ENCODE measurements at regions not wholly inside any gene's neighbourhood (a gene's known extent, or its start where the extent isn't known, plus 50 kb on each side); places are given as distances from the start of the nearest gene placed in this dataset.

- Histone ChIP-seq H3K27me3 (no peaks in the 10 kb centered on the region), H3K36me3 (no peaks in the 10 kb centered on the region), H3K27ac (no peak overlapping the region), H3K4me1 (peaks cover 0 to 26% (median 7%) of the 10 kb centered on the region in 4 donors), H3K4me3 (no peak overlapping the region), H3K9me3 (no peaks in the 10 kb centered on the region)
- no peak for DNase-seq
- in situ Hi-C loops (cut with MboI; ENCODE audit: low pct_ligation_motif_present in 1 of 4, low pct_unique_long_range_greater_than_20kb in 1 of 4, low sequenced_read_pairs in 3 of 4) (no loop called here), intact Hi-C loops (cut with DNase I; ENCODE audit: low total_unique reads) (no loop called here)
- TF ChIP-seq EP300 (IDR thresholded peaks at IDR 0.05; ENCODE audit: low read depth) (no peak), CTCF (IDR thresholded peaks at IDR 0.05) (no peak), POLR2AphosphoS5 (IDR thresholded peaks at IDR 0.05) (no peak), POLR2A (IDR thresholded peaks at IDR 0.05) (no peak)
These were observed 126.2 kb downstream of the HSD17B3 start for GRCh38 chr9:96175796-96176195.

GRCh38 chr9:96175001-96175400 lies 127.0 kb downstream of the HSD17B3 start:
- H3K4me1 ChIP-seq = peaks cover 0 to 29% (median 7%) of the 10 kb centered on the region in 4 donors
- no peaks in the 10 kb centered on the region for H3K27me3 ChIP-seq
- no peak overlapping the region for H3K4me3 ChIP-seq
- intact Hi-C loops (cut with DNase I; ENCODE audit: low total_unique reads) = no loop called here
- in situ Hi-C loops (cut with MboI; ENCODE audit: low pct_ligation_motif_present in 1 of 4, low pct_unique_long_range_greater_than_20kb in 1 of 4, low sequenced_read_pairs in 3 of 4) = no loop called here
- WGBS, 2 donors (ENCODE audit: low coverage in 1 of 2) = 77% methylated on average over 1 of the region's 1 CpG; no CpG with 5 or more reads in 1 of the 2 donors
- DNase-seq = no peak
- no peaks in the 10 kb centered on the region for H3K9me3 ChIP-seq
- H3K27ac ChIP-seq = no peak overlapping the region
- no peak for TF ChIP-seq POLR2A (IDR thresholded peaks at IDR 0.05)
- TF ChIP-seq POLR2AphosphoS5 (IDR thresholded peaks at IDR 0.05) = no peak
- TF ChIP-seq CTCF (IDR thresholded peaks at IDR 0.05) = no peak
- no peak for TF ChIP-seq EP300 (IDR thresholded peaks at IDR 0.05; ENCODE audit: low read depth)
- no peaks in the 10 kb centered on the region for H3K36me3 ChIP-seq

- in situ Hi-C loops (cut with MboI; ENCODE audit: low pct_ligation_motif_present in 1 of 4, low pct_unique_long_range_greater_than_20kb in 1 of 4, low sequenced_read_pairs in 3 of 4) (no loop called here), intact Hi-C loops (cut with DNase I; ENCODE audit: low total_unique reads) (no loop called here)
- H3K27ac ChIP-seq = no peak overlapping the region
- 88 to 96% methylated on average over 3 of the region's 3 CpGs for WGBS, 2 donors (ENCODE audit: low coverage in 1 of 2)
- TF ChIP-seq POLR2A (IDR thresholded peaks at IDR 0.05) (no peak), EP300 (IDR thresholded peaks at IDR 0.05; ENCODE audit: low read depth) (no peak), CTCF (IDR thresholded peaks at IDR 0.05) (no peak), POLR2AphosphoS5 (IDR thresholded peaks at IDR 0.05) (no peak)
- H3K4me3 ChIP-seq = no peak overlapping the region
- H3K27me3 ChIP-seq = no peaks in the 10 kb centered on the region
- no peaks in the 10 kb centered on the region for H3K36me3 ChIP-seq
- no peaks in the 10 kb centered on the region for H3K9me3 ChIP-seq
- DNase-seq = no peak
- peaks cover under 1 to 35% (median 10%) of the 10 kb centered on the region in 4 donors for H3K4me1 ChIP-seq
These were observed 127.6 kb downstream of the HSD17B3 start for GRCh38 chr9:96174371-96174770.

GRCh38 chr9:96173640-96174039 lies 128.3 kb downstream of the HSD17B3 start:
- no peaks in the 10 kb centered on the region for H3K36me3 ChIP-seq
- no peak overlapping the region for H3K4me3 ChIP-seq
- intact Hi-C loops (cut with DNase I; ENCODE audit: low total_unique reads) (no loop called here), in situ Hi-C loops (cut with MboI; ENCODE audit: low pct_ligation_motif_present in 1 of 4, low pct_unique_long_range_greater_than_20kb in 1 of 4, low sequenced_read_pairs in 3 of 4) (no loop called here)
- H3K27me3 ChIP-seq = no peaks in the 10 kb centered on the region
- H3K4me1 ChIP-seq = peaks cover 3 to 40% (median 13%) of the 10 kb centered on the region in 4 donors
- 89 to 96% methylated on average over 6 to 7 of the region's 7 CpGs for WGBS, 2 donors (ENCODE audit: low coverage in 1 of 2)
- no peak overlapping the region for H3K27ac ChIP-seq
- DNase-seq = no peak
- no peaks in the 10 kb centered on the region for H3K9me3 ChIP-seq
- no peak for TF ChIP-seq POLR2AphosphoS5 (IDR thresholded peaks at IDR 0.05)
- no peak for TF ChIP-seq CTCF (IDR thresholded peaks at IDR 0.05)
- no peak for TF ChIP-seq POLR2A (IDR thresholded peaks at IDR 0.05)
- TF ChIP-seq EP300 (IDR thresholded peaks at IDR 0.05; ENCODE audit: low read depth) = no peak
